Gastrocnemius medialis (tissue), 4 donors: ENCODE measurements at regions not wholly inside any gene's neighbourhood (a gene's known extent, or its start where the extent isn't known, plus 50 kb on each side); places are given as distances from the start of the nearest gene placed in this dataset.

Experiments
- POLR2A ChIP-seq, 2 donors: fragments of 450-650 bp; IDR thresholded peaks; one replicate each; pipeline ENCODE4 v1.6.1; 2017; ENCODE audit warnings: antibody characterized with exemption in 2 of 2, mild to moderate bottlenecking in 2 of 2, moderate library complexity in 2 of 2
- TF ChIP-seq, protein P1 (sequence below), 5 experiments: fragments of 450-650 bp in 3 of 5; fragments of 200-600 bp in 2 of 5; sonication (generic) in 2 of 5; IDR thresholded peaks in 4 of 5; conservative IDR thresholded peaks in 1 of 5; 1 replicate in 4 of 5; 2 replicates in 1 of 5; pipeline ENCODE4 v1.5.1; 2016 to 2019; ENCODE audit warnings: antibody characterized with exemption in 5 of 5, mild to moderate bottlenecking in 3 of 5, moderate library complexity in 3 of 5

DNA sequence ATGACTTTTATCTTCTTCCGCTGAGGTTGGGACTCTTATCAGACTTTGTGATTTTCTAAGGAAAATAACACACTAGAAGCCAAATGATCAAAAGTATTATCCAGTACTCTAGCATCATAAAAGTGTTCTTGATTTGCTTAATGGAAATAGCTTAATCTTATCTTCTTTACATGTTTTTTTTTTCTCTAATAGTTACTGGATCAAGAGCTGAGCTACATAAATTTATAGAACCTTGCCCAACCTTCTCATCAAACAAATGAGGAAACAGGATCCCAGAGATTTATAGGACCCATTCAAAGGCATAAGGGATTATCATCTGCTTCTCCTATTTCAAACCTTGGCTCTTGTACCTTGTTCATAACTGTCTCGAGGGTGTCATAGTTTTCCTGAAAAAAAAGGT, 68.3 kb upstream of the WDR17 start:
- TF ChIP-seq, protein P1, sequence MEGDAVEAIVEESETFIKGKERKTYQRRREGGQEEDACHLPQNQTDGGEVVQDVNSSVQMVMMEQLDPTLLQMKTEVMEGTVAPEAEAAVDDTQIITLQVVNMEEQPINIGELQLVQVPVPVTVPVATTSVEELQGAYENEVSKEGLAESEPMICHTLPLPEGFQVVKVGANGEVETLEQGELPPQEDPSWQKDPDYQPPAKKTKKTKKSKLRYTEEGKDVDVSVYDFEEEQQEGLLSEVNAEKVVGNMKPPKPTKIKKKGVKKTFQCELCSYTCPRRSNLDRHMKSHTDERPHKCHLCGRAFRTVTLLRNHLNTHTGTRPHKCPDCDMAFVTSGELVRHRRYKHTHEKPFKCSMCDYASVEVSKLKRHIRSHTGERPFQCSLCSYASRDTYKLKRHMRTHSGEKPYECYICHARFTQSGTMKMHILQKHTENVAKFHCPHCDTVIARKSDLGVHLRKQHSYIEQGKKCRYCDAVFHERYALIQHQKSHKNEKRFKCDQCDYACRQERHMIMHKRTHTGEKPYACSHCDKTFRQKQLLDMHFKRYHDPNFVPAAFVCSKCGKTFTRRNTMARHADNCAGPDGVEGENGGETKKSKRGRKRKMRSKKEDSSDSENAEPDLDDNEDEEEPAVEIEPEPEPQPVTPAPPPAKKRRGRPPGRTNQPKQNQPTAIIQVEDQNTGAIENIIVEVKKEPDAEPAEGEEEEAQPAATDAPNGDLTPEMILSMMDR (IDR thresholded peaks at IDR 0.05 in 4 of 5, conservative IDR thresholded peaks at IDR 0.05 in 1 of 5): no peak
- no peak for TF ChIP-seq POLR2A (IDR thresholded peaks at IDR 0.05)
